GM18507 (cell line): ENCODE measurements at regions not wholly inside any gene's neighbourhood (a gene's known extent, or its start where the extent isn't known, plus 50 kb on each side); places are given as distances from the start of the nearest gene placed in this dataset.
"Not testable (repeated sequence)": the region's sequence is repeated elsewhere in the genome, so short reads cannot be mapped to it uniquely, and the experiment has no call there.

Experiments used
- DNase-seq: peaks from one replicate; pipeline ENCODE4 v3.0.0; 2011; ENCODE audit warnings: low read depth; ENCODE audit not compliant: insufficient read length; ENCODE audit errors: extremely low spot score
- FAIRE-seq: peaks from 2 replicates; lab custom pipeline; 2011; peaks lifted over from hg19 to GRCh38; lab: Jason Lieb, UNC

DNA sequence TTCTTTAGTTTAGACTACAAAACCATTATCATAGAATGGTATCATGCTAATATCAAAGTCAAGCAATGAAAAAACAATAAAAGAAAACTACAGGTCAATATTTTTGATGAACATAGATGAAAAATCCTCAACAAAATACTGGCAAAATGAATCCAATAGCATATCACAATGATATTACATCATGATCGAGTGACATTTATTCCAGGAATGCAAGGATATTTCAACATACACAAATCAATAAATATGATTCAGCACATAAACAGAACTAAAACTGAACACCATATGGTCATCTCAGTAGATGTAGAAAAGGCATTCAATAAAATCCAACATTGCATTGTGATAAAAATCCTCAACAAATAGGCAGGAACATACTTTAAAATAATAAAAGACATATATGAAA lies 1657.7 kb downstream of the KCNT2 start:
- DNase-seq (no peak), FAIRE-seq (no peak)

DNA sequence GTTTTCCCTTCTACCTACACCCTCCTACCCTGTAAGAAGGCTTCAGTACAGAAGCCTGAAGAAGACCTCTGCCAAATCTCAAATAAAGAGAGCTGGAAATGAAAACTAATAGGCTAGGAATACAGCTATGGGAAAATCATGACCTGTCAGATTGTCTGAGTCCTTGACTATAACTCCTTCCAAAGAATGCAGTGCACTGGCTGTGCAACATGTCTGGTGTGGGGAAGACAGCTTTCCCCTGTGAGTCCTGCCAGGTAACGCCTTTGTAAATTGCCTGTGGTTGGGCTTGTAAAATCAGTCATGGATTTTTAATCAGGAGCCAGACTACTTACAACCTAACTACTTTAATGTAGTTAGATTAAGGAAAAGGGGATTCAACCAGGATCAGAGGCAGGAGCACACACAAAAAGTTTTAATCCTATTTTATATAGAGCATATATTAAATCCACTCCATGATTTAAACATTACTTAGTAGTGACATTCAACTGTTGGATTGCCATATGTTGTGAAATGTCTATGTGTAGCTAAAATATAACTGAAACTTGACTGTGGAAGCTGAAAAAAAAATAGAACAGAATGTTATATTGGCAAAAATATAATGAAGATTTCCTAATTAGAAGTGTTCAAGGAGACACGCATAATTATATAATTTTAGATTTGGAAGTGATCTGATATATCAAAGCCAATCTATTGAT lies 1667.8 kb downstream of the KCNT2 start:
- FAIRE-seq (no peak), DNase-seq (no peak)

DNA sequence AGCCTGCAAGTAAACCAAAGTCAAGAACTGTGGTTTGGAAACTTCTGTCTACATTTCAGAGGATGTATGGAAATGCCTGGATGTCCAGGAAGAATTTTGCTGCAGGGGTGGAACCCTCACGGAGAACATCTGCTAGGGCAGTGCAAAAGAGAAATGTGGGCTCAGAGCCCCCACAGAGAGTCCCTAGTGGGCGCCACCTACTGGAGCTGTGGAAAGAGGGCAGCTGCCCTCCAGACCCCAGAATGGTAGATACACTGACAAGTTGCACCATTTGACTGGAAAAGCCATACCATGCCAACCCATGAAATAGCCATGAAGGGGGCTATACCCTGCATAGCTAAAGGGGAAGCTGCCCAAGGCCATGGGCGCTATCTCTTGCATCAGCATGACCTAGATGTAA lies 1672.4 kb downstream of the KCNT2 start:
- DNase-seq (no peak), FAIRE-seq (no peak)

DNA sequence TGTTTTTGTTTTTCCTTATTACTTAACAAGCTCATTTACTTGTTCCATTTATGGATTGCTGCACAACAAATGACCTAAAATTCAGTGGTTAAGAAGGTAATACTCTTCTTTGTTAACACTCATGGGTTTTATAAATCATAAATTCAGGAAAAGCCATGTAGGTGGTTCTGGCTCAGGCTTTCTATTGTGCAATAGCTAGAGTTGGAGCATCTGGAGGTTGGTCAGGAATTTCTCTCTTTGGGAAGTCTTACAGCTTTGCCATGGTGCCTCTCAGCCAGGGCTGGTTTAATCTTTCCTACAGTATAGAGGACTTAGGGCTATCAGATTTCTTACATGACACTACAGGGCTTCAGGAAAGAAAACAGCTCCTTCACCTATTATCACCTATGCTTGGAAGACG lies 1677.1 kb downstream of the KCNT2 start:
- no peak for DNase-seq
- FAIRE-seq, result no peak

DNA sequence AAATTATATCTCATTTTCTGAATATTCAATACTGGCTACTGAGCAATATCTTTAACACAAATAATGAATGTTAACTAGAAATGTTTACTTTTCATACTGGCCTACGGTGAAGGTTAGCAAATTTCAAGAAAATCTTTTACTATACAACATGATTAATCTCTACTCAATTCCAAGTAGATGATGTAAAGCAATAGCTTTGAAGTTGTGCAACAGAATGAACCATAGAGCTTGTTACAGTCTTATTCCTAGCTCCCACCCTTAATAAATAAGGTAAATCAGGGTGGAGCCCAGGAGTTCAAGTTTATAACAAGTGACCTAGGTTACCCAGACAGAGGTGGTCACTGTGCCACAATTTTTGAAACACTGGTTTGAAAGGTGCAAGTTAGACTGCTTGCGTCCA lies 1678.1 kb downstream of the KCNT2 start:
- FAIRE-seq, result no peak

DNA sequence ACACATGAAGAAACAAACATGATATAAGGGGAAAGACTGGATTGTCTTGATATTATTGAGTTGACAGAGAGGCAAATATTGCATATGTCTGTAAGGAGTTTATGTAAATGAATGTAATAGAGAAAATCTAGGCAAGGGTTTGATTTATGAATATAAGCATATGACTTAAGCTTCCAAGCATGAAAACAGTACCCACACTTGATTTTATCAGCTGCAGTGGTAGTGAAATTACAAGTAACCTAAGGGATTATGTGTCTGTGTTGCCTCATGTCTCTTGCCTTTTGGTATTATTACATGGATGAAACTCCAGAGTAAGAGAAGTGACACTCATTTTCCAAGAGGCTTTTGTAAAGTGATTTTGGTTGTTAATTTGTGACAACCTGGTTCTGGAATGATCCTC lies 1678.9 kb downstream of the KCNT2 start:
- DNase-seq (no peak), FAIRE-seq (no peak)

More for the DNA sequence above, 1678.1 kb downstream of the KCNT2 start:
- DNase-seq, result no peak

DNA sequence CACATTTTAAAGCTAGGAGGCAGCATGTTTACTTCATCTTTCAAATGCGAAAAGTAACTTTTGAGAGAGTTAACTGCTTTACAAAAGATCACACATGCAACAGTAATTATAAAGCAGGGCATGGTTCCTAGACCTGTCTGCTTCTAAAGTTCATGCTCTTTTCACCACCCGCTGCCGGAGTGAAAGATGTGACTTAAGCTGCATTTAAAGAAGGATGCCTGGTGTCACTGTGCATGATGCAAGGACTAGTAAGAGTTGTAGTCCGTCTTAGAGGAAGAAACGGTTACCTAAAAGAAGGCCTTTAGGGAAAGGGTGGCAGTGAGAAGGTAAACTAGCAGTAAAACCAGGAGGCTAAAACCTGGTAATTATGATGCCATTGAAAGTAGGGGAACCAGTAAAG lies 1689.1 kb downstream of the KCNT2 start:
- DNase-seq (no peak), FAIRE-seq (no peak)

DNA sequence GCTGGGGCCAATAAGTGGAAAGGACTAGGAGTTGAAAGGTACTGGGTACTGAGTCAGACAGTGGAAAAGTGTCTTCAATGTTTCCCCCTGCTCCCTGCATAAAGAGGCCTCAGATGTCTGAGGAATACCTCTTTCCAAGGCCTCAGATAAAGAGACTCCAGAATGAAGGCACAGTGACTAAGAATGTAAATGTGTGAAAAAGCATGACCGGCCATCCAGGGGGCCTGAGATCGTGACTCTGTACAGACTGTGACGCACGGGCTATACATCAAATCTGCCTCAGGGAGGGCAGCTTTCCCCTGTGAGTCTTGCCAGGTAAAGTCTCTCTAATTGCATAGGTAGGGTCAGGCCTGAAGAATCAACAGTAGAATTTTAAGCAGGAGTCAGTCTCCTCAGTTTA lies 1690.5 kb downstream of the KCNT2 start:
- no peak for DNase-seq
- no peak for FAIRE-seq

DNA sequence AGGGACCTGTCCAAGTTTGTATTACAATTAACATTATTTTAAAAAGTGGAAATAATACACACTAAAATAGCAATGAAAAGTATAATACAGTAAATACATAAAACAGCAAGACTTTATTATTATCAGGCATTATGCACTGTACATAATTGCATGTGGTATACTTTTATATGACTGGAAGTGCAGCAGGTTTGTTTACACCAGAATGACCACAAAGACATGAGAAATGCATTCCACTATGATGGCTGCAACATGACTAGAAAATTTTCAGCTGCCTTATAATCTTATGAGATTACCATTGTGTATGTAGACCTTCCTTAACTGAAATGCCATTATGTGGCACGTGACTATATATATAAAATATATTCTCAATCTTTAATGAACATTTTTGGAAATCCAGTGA lies 1699.6 kb downstream of the KCNT2 start:
- no peak for FAIRE-seq
- no peak for DNase-seq

DNA sequence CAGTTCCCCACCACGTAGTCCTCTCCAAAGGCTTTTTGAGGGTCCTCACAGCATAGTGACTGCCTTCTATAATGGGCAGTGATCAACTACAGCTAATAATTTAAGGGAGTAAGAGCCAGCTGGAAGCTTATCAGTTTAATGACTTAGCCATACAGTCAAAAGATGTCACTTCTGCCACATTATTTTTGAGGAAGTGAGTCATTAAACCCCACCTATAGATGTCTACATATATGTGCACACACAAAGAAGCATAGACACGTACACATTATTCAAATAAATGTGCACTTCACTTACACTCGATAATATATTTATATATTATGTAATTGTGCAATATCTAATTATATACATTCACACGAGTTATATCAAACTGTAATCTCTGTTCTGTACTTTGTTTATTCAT lies 1704.7 kb downstream of the KCNT2 start:
- DNase-seq (no peak), FAIRE-seq (no peak)

DNA sequence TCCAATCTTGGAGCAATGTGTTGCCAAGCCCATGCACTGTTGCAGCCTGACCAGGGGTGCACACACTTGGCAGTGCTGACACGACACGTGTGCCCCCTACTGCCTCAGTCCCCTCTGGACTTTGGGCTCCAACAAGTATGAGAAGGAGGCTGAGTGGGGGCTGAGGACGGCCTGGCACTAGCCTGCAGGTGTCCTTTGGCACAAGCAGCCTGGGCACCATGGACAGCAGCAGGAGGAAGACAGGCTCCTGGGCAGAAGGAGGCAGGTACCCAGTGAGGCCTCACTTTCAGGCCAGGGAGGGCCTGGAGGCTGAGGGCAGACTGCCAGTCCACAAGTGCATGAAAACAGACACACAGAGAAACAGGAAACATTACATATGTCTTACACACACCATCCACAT lies 1702.9 kb upstream of the B3GALT2 start:
- DNase-seq, result no peak
- FAIRE-seq, result no peak

DNA sequence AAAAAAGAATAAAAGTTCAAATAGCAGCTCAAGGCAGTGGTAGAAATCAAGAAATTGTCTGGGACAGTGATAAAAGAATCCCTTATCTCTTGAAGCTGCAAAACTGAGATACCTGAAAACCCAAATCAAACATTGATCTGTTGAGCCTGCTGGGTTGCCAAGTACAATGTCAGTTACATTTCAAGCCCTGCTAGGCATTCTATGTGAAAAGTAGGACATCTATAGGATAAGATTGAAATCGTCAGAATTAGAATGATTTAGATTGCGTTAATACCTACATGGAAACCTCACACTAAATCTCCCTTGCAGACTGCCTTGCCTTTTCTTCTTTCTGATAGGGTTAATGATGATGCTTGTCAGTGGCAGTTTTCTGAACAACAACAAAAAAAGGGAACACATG lies 1684.4 kb upstream of the B3GALT2 start:
- no peak for DNase-seq
- FAIRE-seq, result no peak

DNA sequence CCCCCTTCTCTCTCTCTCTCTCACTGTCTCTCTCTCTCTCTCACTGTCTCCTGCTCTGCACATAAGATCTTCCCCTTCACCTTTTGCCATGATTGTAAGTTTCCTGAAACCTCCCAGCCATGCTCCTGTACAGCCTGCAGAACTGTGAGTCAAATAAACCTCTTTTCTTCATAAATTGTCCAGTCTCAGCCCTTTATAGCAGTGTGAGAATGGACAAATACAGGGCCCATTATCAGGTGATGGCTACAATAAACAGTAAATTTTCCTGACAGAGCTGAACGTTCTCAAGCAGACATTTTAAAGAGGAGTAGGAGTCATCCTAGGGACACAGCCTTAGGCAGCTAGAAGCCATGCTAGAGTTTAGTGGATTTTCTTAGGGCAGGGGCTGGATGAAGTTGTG lies 1679.7 kb upstream of the B3GALT2 start:
- DNase-seq, result no peak
- FAIRE-seq, result no peak

DNA sequence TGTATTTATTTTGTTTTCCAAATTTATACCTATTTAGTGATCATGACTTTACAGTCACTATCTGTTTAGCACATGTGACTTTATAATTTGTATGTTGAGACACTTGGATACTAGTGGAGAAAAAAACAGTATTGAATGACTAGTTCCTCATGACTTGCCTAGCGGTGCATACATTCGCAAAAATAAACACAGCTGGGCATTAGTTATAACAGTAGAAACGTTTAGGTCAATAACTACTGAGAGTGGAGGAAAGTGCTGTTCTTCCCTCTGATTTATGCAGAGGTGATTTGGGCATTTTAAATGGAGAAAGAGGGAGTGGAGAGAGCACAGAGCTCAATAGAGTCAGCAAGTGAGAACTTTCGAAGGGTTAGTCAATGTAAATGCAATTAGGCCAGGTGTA lies 1679.0 kb upstream of the B3GALT2 start:
- no peak for DNase-seq
- no peak for FAIRE-seq

DNA sequence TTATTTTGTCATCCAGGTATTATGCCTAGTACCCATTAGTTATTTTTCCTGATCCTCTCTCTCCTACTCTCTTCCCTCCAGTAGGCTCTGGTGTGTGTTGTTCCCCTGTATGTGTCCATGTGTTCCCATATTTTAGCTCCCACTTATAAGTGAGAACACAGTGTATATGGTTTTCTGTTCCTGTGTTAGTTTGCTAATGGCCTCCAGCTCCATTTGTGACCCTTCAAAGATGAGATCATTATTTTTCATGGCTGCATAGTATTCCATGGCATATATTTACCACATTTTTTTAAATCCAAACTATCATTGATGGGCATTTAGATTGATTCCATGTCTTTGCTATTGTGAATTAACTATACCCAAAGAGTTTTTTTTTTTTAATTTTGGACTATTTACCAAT lies 1675.7 kb upstream of the B3GALT2 start:
- no peak for DNase-seq
- no peak for FAIRE-seq

DNA sequence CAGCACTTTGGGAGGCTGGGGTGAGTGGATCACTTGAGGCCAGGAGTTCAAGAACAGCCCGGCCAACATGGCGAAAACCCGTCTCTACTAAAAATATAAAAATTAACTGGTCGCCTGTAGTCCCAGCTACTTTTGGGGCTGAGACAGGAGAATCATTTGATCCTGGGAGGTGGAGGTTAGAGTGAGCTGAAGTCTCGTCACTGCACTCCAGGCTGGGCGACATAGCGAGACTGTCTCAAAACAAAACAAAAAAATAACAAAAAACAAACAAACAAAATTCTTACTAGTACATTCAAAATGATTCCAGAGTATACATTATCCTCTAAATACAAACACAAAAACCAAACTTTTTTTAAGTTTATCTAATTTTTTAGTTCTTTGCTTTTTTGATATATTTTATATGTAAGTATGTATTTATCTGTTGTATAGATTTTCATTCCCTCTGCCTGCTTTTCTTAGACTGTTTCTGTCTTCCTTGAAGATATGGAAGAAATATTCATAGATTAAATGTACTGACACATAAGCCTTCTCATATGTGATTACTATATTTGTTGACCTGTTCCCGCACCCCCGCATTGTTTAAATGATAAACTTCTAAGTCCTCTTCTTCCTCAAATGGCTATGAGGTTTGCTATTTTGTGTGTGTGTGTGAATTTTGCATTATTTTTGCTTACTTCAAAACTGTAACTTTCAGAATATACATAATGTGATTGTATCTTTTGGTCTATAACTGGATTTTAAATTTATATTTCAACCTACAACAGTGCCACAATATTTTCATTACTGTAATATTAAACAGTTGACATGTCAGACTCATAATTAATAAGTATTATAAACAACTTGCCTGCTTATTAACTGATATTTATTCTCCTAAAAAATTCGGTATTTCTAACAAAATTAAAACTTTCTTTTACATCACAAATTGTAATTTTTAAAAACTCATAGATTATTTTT lies 1674.1 kb upstream of the B3GALT2 start:
- FAIRE-seq (no peak), DNase-seq (no peak)

DNA sequence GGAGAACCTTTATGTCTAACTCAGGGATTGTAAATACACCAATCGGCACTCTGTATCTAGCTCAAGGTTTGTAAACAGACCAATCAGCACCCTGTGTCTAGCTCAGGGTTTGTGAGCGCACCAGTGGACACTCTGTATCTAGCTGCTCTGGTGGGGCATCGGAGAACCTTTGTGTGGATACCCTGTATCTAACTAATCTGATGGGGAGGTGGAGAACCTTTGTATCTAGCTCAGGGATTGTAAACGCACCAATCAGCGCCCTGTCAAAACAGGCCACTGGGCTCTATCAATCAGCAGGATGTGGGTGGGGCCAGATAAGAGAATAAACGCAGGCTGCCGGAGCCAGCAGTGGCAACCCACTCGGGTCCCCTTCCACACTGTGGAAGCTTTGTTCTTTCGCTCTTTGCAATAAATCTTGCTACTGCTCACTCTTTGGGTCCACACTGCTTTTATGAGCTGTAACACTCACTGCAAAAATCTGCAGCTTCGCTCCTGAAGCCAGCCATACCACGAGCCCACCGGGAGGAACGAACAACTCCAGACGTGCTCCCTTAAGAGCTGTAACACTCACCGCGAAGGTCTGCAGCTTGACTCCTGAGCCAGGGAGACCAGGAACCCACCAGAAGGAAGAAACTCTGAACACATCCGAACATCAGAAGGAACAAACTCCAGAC lies 1673.2 kb upstream of the B3GALT2 start:
- DNase-seq, FAIRE-seq: not testable (repeated sequence)

DNA sequence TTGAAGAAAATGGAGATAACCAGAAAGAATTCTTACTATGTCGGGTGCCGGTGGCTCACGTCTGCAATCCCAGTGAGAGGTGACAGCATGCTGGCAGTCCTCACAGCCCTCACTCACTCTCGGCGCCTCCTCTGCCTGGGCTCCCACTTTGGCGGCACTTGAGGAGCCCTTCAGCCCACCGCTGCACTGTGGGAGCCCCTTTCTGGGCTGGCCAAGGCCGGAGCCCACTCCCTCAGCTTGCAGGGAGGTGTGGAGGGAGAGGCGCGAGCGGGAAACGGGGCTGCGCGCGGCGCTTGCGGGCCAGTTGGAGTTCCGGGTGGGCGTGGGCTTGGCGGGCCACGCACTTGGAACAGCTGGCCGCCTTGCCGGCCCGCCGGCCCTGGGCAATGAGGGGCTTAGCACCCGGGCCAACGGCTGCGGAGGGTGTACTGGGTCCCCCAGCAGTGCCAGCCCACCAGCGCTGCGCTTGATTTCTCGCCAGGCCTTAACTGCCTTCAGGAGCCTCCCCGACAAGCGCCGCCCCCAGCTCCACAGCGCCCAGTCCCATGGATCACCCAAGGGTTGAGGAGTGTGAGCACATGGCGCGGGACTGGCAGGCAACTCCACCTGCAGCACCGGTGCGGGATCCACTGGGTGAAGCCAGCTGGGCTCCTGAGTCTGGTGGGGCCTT lies 1672.5 kb upstream of the B3GALT2 start:
- not testable (repeated sequence) for FAIRE-seq, DNase-seq

DNA sequence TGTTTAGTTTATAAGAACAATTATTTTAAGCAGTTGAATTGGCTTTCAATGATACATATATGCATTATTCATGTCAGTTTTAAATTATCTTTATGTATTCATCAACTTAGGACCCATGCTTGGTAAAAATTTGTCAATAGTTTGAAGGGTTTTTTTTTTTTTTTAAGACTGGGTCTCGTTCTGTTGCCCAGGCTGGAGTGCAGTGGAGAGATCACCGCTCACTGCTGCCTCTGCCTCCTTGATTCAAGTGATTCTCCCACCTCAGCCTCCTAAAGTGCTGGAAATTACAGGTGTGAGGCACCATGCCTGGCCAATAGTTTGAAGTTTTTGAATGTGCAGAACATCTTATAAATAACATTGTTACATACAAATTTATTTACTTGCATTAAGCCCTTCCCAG lies 1671.0 kb upstream of the B3GALT2 start:
- FAIRE-seq, result no peak
- DNase-seq, result no peak

DNA sequence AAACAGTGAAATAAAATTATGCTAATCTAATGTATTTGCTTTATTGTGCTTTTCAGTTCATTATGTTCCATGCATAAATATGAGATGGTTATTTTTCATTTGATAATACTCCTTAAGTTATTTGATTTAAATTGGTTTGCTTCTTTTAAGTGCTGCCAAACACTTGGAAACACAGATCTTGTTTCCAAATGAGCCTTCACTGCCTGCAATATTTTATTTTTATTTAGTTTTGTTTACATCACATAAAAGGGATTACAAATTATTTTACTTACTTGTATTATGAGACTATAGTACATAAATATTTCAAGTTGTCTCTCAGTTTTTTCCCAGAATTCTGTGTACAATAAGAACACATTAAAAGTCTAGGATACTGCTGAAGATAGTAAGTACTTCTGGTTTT lies 1662.4 kb upstream of the B3GALT2 start:
- FAIRE-seq, result no peak

More for the DNA sequence above, 1662.4 kb upstream of the B3GALT2 start:
- DNase-seq, result no peak
